ENCODE measurements at regions not wholly inside any gene's neighbourhood (a gene's known extent, or its start where the extent isn't known, plus 50 kb on each side); places are given as distances from the start of the nearest gene placed in this dataset.

GRCh38 chr5:30142432-30142831 is 1051.1 kb upstream of the CDH6 start:
- TF ChIP-seq, protein P1, sequence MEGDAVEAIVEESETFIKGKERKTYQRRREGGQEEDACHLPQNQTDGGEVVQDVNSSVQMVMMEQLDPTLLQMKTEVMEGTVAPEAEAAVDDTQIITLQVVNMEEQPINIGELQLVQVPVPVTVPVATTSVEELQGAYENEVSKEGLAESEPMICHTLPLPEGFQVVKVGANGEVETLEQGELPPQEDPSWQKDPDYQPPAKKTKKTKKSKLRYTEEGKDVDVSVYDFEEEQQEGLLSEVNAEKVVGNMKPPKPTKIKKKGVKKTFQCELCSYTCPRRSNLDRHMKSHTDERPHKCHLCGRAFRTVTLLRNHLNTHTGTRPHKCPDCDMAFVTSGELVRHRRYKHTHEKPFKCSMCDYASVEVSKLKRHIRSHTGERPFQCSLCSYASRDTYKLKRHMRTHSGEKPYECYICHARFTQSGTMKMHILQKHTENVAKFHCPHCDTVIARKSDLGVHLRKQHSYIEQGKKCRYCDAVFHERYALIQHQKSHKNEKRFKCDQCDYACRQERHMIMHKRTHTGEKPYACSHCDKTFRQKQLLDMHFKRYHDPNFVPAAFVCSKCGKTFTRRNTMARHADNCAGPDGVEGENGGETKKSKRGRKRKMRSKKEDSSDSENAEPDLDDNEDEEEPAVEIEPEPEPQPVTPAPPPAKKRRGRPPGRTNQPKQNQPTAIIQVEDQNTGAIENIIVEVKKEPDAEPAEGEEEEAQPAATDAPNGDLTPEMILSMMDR (IDR thresholded peaks at IDR 0.05), result no peak
- no peak for TF ChIP-seq ZFX (IDR thresholded peaks at IDR 0.05; ENCODE audit: borderline replicate concordance)
